ENCODE measurements at regions not wholly inside any gene's neighbourhood (a gene's known extent, or its start where the extent isn't known, plus 50 kb on each side); places are given as distances from the start of the nearest gene placed in this dataset.

GRCh38 chr5:61817472-61818326 lies 485.6 kb downstream of the ZSWIM6 start:
- DNase-seq (ENCODE audit: low read depth): no peak
- no peak overlapping the region for H3K4me3 ChIP-seq (ENCODE audit: low read depth, low read length)
- no peak for TF ChIP-seq CTCF (IDR thresholded peaks at IDR 0.05; ENCODE audit: insufficient read depth, low read depth, low read length, missing control alignments)

- no peak overlapping the region for H3K4me3 ChIP-seq (ENCODE audit: low read depth, low read length)
- TF ChIP-seq CTCF (IDR thresholded peaks at IDR 0.05; ENCODE audit: insufficient read depth, low read depth, low read length, missing control alignments): no peak
- no peak for DNase-seq (ENCODE audit: low read depth)
Observed at GRCh38 chr5:61820836-61821235, 485.2 kb upstream of the KIF2A start.

- no peak for DNase-seq (ENCODE audit: low read depth)
- TF ChIP-seq CTCF (IDR thresholded peaks at IDR 0.05; ENCODE audit: insufficient read depth, low read depth, low read length, missing control alignments): no peak
- no peak overlapping the region for H3K4me3 ChIP-seq (ENCODE audit: low read depth, low read length)
Observed at GRCh38 chr5:61821561-61821960, 484.4 kb upstream of the KIF2A start.

GRCh38 chr5:61822584-61822983 lies 483.4 kb upstream of the KIF2A start:
- no peak for TF ChIP-seq CTCF (IDR thresholded peaks at IDR 0.05; ENCODE audit: insufficient read depth, low read depth, low read length, missing control alignments)
- no peak for DNase-seq (ENCODE audit: low read depth)
- no peak overlapping the region for H3K4me3 ChIP-seq (ENCODE audit: low read depth, low read length)

- TF ChIP-seq CTCF (IDR thresholded peaks at IDR 0.05; ENCODE audit: insufficient read depth, low read depth, low read length, missing control alignments): no peak
- DNase-seq (ENCODE audit: low read depth): no peak
Observed at GRCh38 chr5:61823065-61823464, 482.9 kb upstream of the KIF2A start.

GRCh38 chr5:61823781-61824180 lies 482.2 kb upstream of the KIF2A start:
- no peak for TF ChIP-seq CTCF (IDR thresholded peaks at IDR 0.05; ENCODE audit: insufficient read depth, low read depth, low read length, missing control alignments)
- DNase-seq (ENCODE audit: low read depth): no peak

More at GRCh38 chr5:61823065-61823464, 482.9 kb upstream of the KIF2A start:
- no peak overlapping the region for H3K4me3 ChIP-seq (ENCODE audit: low read depth, low read length)

GRCh38 chr5:61824396-61824795 lies 481.6 kb upstream of the KIF2A start:
- DNase-seq (ENCODE audit: low read depth): no peak
- no peak overlapping the region for H3K4me3 ChIP-seq (ENCODE audit: low read depth, low read length)
- no peak for TF ChIP-seq CTCF (IDR thresholded peaks at IDR 0.05; ENCODE audit: insufficient read depth, low read depth, low read length, missing control alignments)

More at GRCh38 chr5:61823781-61824180, 482.2 kb upstream of the KIF2A start:
- no peak overlapping the region for H3K4me3 ChIP-seq (ENCODE audit: low read depth, low read length)
